ENCODE measurements at regions not wholly inside any gene's neighbourhood (a gene's known extent, or its start where the extent isn't known, plus 50 kb on each side); places are given as distances from the start of the nearest gene placed in this dataset.

DNA sequence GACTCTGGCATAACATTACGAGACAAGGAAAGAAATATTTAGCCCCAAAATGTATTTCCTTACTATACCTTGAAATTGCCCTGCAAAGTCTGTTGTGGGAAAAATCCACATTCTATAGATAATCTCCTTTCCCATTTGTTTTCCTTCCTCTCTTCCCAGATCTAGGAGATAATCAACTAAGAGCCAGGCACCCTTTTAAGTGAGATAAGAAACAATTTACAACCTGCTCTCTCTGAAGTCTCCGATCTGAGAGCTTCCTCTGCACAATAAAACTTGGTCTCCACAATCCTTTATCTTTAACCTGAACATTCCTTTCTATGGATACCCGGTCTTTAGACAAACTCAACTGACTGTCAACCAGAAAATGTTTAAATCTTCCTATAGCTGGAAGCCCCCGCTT lies 1160.7 kb upstream of the NRXN1 start (continued):
- TF ChIP-seq, protein P1, sequence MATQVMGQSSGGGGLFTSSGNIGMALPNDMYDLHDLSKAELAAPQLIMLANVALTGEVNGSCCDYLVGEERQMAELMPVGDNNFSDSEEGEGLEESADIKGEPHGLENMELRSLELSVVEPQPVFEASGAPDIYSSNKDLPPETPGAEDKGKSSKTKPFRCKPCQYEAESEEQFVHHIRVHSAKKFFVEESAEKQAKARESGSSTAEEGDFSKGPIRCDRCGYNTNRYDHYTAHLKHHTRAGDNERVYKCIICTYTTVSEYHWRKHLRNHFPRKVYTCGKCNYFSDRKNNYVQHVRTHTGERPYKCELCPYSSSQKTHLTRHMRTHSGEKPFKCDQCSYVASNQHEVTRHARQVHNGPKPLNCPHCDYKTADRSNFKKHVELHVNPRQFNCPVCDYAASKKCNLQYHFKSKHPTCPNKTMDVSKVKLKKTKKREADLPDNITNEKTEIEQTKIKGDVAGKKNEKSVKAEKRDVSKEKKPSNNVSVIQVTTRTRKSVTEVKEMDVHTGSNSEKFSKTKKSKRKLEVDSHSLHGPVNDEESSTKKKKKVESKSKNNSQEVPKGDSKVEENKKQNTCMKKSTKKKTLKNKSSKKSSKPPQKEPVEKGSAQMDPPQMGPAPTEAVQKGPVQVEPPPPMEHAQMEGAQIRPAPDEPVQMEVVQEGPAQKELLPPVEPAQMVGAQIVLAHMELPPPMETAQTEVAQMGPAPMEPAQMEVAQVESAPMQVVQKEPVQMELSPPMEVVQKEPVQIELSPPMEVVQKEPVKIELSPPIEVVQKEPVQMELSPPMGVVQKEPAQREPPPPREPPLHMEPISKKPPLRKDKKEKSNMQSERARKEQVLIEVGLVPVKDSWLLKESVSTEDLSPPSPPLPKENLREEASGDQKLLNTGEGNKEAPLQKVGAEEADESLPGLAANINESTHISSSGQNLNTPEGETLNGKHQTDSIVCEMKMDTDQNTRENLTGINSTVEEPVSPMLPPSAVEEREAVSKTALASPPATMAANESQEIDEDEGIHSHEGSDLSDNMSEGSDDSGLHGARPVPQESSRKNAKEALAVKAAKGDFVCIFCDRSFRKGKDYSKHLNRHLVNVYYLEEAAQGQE (IDR thresholded peaks at IDR 0.05; ENCODE audit: unreplicated experiment), result no peak
- TF ChIP-seq ZNF331 (CRISPR knock-in tag; IDR thresholded peaks at IDR 0.05; ENCODE audit: low read depth), result no peak
- no peak for TF ChIP-seq NANOG (IDR thresholded peaks at IDR 0.05; ENCODE audit: borderline replicate concordance)
- no peak for TF ChIP-seq EZH2 (IDR thresholded peaks at IDR 0.05; ENCODE audit: low read depth, unreplicated experiment)
- TF ChIP-seq, protein P2, sequence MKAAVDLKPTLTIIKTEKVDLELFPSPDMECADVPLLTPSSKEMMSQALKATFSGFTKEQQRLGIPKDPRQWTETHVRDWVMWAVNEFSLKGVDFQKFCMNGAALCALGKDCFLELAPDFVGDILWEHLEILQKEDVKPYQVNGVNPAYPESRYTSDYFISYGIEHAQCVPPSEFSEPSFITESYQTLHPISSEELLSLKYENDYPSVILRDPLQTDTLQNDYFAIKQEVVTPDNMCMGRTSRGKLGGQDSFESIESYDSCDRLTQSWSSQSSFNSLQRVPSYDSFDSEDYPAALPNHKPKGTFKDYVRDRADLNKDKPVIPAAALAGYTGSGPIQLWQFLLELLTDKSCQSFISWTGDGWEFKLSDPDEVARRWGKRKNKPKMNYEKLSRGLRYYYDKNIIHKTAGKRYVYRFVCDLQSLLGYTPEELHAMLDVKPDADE (IDR thresholded peaks at IDR 0.05), result no peak

DNA sequence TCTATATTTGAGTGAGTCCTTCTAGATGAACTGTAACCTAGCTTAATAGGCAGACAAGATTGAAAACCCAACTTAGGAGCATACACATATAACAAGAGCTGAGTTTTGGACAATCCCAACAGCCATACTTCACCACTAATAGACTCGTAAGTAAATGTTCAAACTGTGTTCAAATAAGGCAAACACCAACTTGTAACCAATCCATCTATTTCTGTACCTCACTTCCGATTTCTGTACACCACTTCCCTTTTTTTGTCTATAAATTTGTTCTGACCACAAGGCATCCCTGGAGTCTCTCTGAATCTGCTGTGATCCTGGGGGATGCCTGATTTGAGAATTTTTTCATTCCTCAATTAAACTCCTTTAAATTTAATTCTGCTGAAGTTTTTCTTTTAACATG lies 1149.1 kb upstream of the NRXN1 start:
- no peaks in the 10 kb centered on the region for H3K9me2 ChIP-seq (ENCODE audit: insufficient read depth)
- Mint-ChIP-seq H3K4me1 (no peaks in the 10 kb centered on the region), H3K4me3 (no peak overlapping the region), H3K36me3 (ENCODE audit: low read depth) (peaks cover 14% of the 10 kb centered on the region), H3K27me3 (ENCODE audit: insufficient read depth, low read depth, poor library complexity) (no peaks in the 10 kb centered on the region), H3K27ac (no peak overlapping the region), H3K9me3 (peaks cover 30% of the 10 kb centered on the region)
- H4K20me1 ChIP-seq (replicated peaks; ENCODE audit: insufficient read depth), result no peaks in the 10 kb centered on the region
- no peak overlapping the region for H3K4me2 ChIP-seq
- no peak overlapping the region for H2AFZ ChIP-seq
- no peak overlapping the region for H3K4me3 ChIP-seq
- no peaks in the 10 kb centered on the region for H3F3A ChIP-seq (replicated peaks; ENCODE audit: low read depth)
- H3K36me3 ChIP-seq (ENCODE audit: insufficient read depth), result 0 out of 2 replicates have a peak, but pooled peaks cover 24% of the 10 kb centered on the region
- TF ChIP-seq POLR2AphosphoS5 (IDR thresholded peaks at IDR 0.05; ENCODE audit: low read depth) (no peak), STAT1 (IDR thresholded peaks at IDR 0.05; ENCODE audit: unreplicated experiment) (no peak), JUNB (IDR thresholded peaks at IDR 0.05; ENCODE audit: unreplicated experiment) (no peak), EZH2phosphoT487 (IDR thresholded peaks at IDR 0.05; ENCODE audit: unreplicated experiment) (no peak), CREB1 (CRISPR knock-in tag; IDR thresholded peaks at IDR 0.05; ENCODE audit: low read depth) (no peak)
- H3K27ac ChIP-seq (ENCODE audit: low read depth), result no peak overlapping the region
- ATAC-seq (no peak), DNase-seq (ENCODE audit: low spot score) (no peak)
- H3K4me1 ChIP-seq (ENCODE audit: insufficient read depth), result no peaks in the 10 kb centered on the region
- no peaks in the 10 kb centered on the region for H3K27me3 ChIP-seq (ENCODE audit: insufficient read depth)
- no peaks in the 10 kb centered on the region for H3K79me2 ChIP-seq (replicated peaks; ENCODE audit: insufficient read depth)

DNA sequence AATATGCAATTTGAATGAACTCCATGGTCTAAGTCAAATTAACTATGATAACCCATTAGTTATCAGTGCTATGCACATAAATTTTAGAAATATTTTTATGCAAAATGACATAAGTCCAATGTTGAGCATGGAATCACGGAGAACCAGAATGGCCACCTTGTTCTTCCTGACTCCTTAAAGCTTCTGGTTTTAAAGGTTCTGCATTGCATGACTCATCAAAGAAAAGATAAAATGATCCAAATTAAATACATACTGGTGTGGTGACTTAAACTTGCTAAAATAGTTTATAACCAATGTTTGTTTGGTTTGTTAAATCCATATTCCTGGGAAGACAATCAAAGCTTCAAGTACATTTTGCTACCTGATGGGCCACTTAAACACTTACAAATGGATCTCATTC lies 1146.9 kb upstream of the NRXN1 start:
- Mint-ChIP-seq H3K27me3 (ENCODE audit: insufficient read depth, low read depth, poor library complexity) (no peaks in the 10 kb centered on the region), H3K4me3 (no peak overlapping the region), H3K9me3 (peaks cover 30% of the 10 kb centered on the region), H3K4me1 (no peaks in the 10 kb centered on the region), H3K36me3 (ENCODE audit: low read depth) (peaks cover 14% of the 10 kb centered on the region), H3K27ac (no peak overlapping the region)
- H3K36me3 ChIP-seq (ENCODE audit: insufficient read depth), result 0 out of 2 replicates have a peak, but pooled peaks cover 24% of the 10 kb centered on the region
- H3K27me3 ChIP-seq (ENCODE audit: insufficient read depth), result no peaks in the 10 kb centered on the region
- no peak overlapping the region for H2AFZ ChIP-seq
- no peaks in the 10 kb centered on the region for H3K9me2 ChIP-seq (ENCODE audit: insufficient read depth)
- no peak for DNase-seq (ENCODE audit: low spot score)
- H3K79me2 ChIP-seq (replicated peaks; ENCODE audit: insufficient read depth), result no peaks in the 10 kb centered on the region
- no peak overlapping the region for H3K4me3 ChIP-seq
- no peaks in the 10 kb centered on the region for H3F3A ChIP-seq (replicated peaks; ENCODE audit: low read depth)
- H3K27ac ChIP-seq (ENCODE audit: low read depth), result no peak overlapping the region
- no peaks in the 10 kb centered on the region for H4K20me1 ChIP-seq (replicated peaks; ENCODE audit: insufficient read depth)
- H3K4me2 ChIP-seq, result no peak overlapping the region
- H3K4me1 ChIP-seq (ENCODE audit: insufficient read depth), result no peaks in the 10 kb centered on the region
- no peak for ATAC-seq
- TF ChIP-seq CREB1 (CRISPR knock-in tag; IDR thresholded peaks at IDR 0.05; ENCODE audit: low read depth), result no peak
- TF ChIP-seq EZH2 (IDR thresholded peaks at IDR 0.05; ENCODE audit: low read depth, unreplicated experiment), result no peak
- TF ChIP-seq JUNB (IDR thresholded peaks at IDR 0.05; ENCODE audit: unreplicated experiment), result no peak
- TF ChIP-seq ZNF114 (CRISPR knock-in tag; IDR thresholded peaks at IDR 0.05), result no peak
- TF ChIP-seq, protein P1 (IDR thresholded peaks at IDR 0.05; ENCODE audit: unreplicated experiment), result no peak
- TF ChIP-seq POLR2AphosphoS5 (IDR thresholded peaks at IDR 0.05; ENCODE audit: low read depth), result no peak

Data from GM23338 (cell line).